GM12891 (cell line): ENCODE measurements at regions not wholly inside any gene's neighbourhood (a gene's known extent, or its start where the extent isn't known, plus 50 kb on each side); places are given as distances from the start of the nearest gene placed in this dataset.

Source experiments
- PAX5 ChIP-seq: IDR thresholded peaks from 2 replicates; pipeline ENCODE4 v1.6.1; 2011; ENCODE audit warnings: low read length, moderate library complexity, mild to moderate bottlenecking; ENCODE audit not compliant: insufficient read depth, severe bottlenecking
- POLR2A ChIP-seq: IDR thresholded peaks from 2 replicates; pipeline ENCODE4 v1.6.1; 2011; ENCODE audit warnings: low read depth, low read length, control low read depth
- POLR2AphosphoS5 ChIP-seq: IDR thresholded peaks from 2 replicates; pipeline ENCODE4 v1.6.1; 2011; ENCODE audit warnings: low read depth, low read length, control low read depth
- POU2F2 ChIP-seq: IDR thresholded peaks from 2 replicates; pipeline ENCODE4 v1.6.1; 2011; ENCODE audit warnings: low read depth, mild to moderate bottlenecking, control low read depth, low read length, moderate library complexity
- SPI1 ChIP-seq: IDR thresholded peaks from 2 replicates; pipeline ENCODE4 v1.6.1; 2011; ENCODE audit warnings: low read depth, low read length, control low read depth
- TAF1 ChIP-seq: IDR thresholded peaks from 2 replicates; pipeline ENCODE4 v1.6.1; 2011; ENCODE audit warnings: low read depth, low read length, control low read depth

- TF ChIP-seq POLR2A: no peak
- TF ChIP-seq SPI1: no peak
- no peak for TF ChIP-seq POLR2AphosphoS5
- no peak for TF ChIP-seq TAF1
- no peak for TF ChIP-seq POU2F2
- no peak for TF ChIP-seq PAX5
Measured at GRCh38 chr16:9035996-9036395, 55.4 kb upstream of the HAPSTR1 start.
